Activated CD4-positive, alpha-beta memory T cell treated with anti-CD3 and anti-CD28 coated beads, Interleukin-2, amount 10 ng/mL, durations not matched to agents 7 days and 5 days (primary cell): ENCODE measurements at regions not wholly inside any gene's neighbourhood (a gene's known extent, or its start where the extent isn't known, plus 50 kb on each side); places are given as distances from the start of the nearest gene placed in this dataset.

ENCODE experiments used
- CTCF ChIA-PET: fragments of 350-600 bp; sonication (Branson Sonifier 250); formaldehyde crosslinking; loops from one replicate; lab custom pipeline; 2021; ENCODE audit warnings: antibody characterized with exemption, inconsistent platforms; lab: Charles Lee
- POLR2A ChIA-PET: fragments of 350-600 bp; sonication (Branson Sonifier 250); formaldehyde crosslinking; loops from one replicate; lab custom pipeline; 2021; ENCODE audit warnings: antibody characterized with exemption; lab: Charles Lee
- DNase-seq: peaks from one replicate; pipeline ENCODE4 v3.0.0-alpha.2; 2020
- H3K27ac Mint-ChIP-seq: one replicate; pipeline ENCODE4 v1.8.0; 2021; ENCODE audit warnings: mild to moderate bottlenecking, mixed read lengths
- H3K27me3 Mint-ChIP-seq: one replicate; pipeline ENCODE4 v1.8.0; 2021; ENCODE audit warnings: mixed read lengths
- H3K36me3 Mint-ChIP-seq: one replicate; pipeline ENCODE4 v1.8.0; 2021; ENCODE audit warnings: low read depth, mixed read lengths
- H3K4me1 Mint-ChIP-seq: one replicate; pipeline ENCODE4 v1.8.0; 2021; ENCODE audit warnings: mixed read lengths
- H3K4me3 Mint-ChIP-seq: one replicate; pipeline ENCODE4 v1.8.0; 2021; ENCODE audit warnings: mild to moderate bottlenecking, mixed read lengths
- H3K9me3 Mint-ChIP-seq: one replicate; pipeline ENCODE4 v1.8.0; 2021; ENCODE audit warnings: mixed read lengths

GRCh38 chr1:221098471-221099405 is 219.5 kb downstream of the HLX start:
- no peak for DNase-seq
- H3K27ac Mint-ChIP-seq, result no peak overlapping the region
- ChIA-PET POLR2A (no interaction called here), CTCF (no interaction called here)
- H3K36me3 Mint-ChIP-seq, result no peaks in the 10 kb centered on the region
- H3K9me3 Mint-ChIP-seq, result peaks cover 9% of the 10 kb centered on the region
- no peaks in the 10 kb centered on the region for H3K27me3 Mint-ChIP-seq
- H3K4me3 Mint-ChIP-seq, result no peak overlapping the region
- H3K4me1 Mint-ChIP-seq, result no peaks in the 10 kb centered on the region

- DNase-seq, result no peak
- H3K9me3 Mint-ChIP-seq, result peaks cover 9% of the 10 kb centered on the region
- no peak overlapping the region for H3K27ac Mint-ChIP-seq
- no peak overlapping the region for H3K4me3 Mint-ChIP-seq
- no peaks in the 10 kb centered on the region for H3K4me1 Mint-ChIP-seq
- no peaks in the 10 kb centered on the region for H3K36me3 Mint-ChIP-seq
- no peaks in the 10 kb centered on the region for H3K27me3 Mint-ChIP-seq
- ChIA-PET POLR2A (no interaction called here), CTCF (no interaction called here)
These were observed 220.7 kb downstream of the HLX start for GRCh38 chr1:221099747-221100595.

GRCh38 chr1:221100611-221101010 is 221.4 kb downstream of the HLX start:
- Mint-ChIP-seq H3K9me3 (peaks cover 9% of the 10 kb centered on the region), H3K27me3 (no peaks in the 10 kb centered on the region), H3K4me1 (no peaks in the 10 kb centered on the region), H3K4me3 (no peak overlapping the region), H3K36me3 (no peaks in the 10 kb centered on the region), H3K27ac (no peak overlapping the region)
- DNase-seq, result no peak
- ChIA-PET CTCF (no interaction called here), POLR2A (no interaction called here)

GRCh38 chr1:221101807-221102605 is 222.8 kb downstream of the HLX start:
- Mint-ChIP-seq H3K4me3 (no peak overlapping the region), H3K36me3 (no peaks in the 10 kb centered on the region), H3K9me3 (peaks cover 9% of the 10 kb centered on the region), H3K27me3 (no peaks in the 10 kb centered on the region), H3K27ac (no peak overlapping the region), H3K4me1 (no peaks in the 10 kb centered on the region)
- CTCF ChIA-PET, result no interaction called here
- POLR2A ChIA-PET, result no interaction called here
- DNase-seq, result no peak

- Mint-ChIP-seq H3K27me3 (no peaks in the 10 kb centered on the region), H3K9me3 (peaks cover 2% of the 10 kb centered on the region), H3K27ac (no peak overlapping the region), H3K36me3 (no peaks in the 10 kb centered on the region), H3K4me3 (no peak overlapping the region), H3K4me1 (no peaks in the 10 kb centered on the region)
- CTCF ChIA-PET, result no interaction called here
- DNase-seq, result no peak
- POLR2A ChIA-PET, result no interaction called here
These were observed 225.4 kb downstream of the HLX start for GRCh38 chr1:221104596-221104995.

DNA sequence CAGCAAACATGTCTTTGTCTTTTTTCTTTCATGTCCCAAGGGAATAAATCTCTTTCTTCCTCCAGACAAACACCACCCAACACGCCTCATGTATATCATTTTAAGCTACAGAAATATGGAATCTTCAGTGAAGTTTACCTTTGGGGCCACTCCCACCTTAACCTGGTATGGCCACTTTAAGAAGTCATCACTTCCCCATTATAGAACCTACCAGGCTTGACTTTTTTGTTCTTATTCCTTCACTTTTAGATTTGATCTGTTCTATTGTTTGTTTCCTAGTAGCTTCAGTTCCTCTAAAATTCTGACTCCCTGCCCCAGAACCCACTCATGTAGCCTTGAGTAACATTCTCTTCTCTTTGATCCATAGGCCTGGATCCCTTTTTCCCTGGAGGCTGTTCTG is 226.3 kb downstream of the HLX start:
- DNase-seq, result no peak
- CTCF ChIA-PET, result no interaction called here

GRCh38 chr1:221106616-221107015 is 227.4 kb downstream of the HLX start:
- POLR2A ChIA-PET, result no interaction called here
- no peak for DNase-seq

More for the DNA sequence above, 226.3 kb downstream of the HLX start:
- no peak overlapping the region for H3K4me3 Mint-ChIP-seq
- H3K27me3 Mint-ChIP-seq, result no peaks in the 10 kb centered on the region
- H3K36me3 Mint-ChIP-seq, result no peaks in the 10 kb centered on the region
- H3K27ac Mint-ChIP-seq, result no peak overlapping the region
- H3K4me1 Mint-ChIP-seq, result no peaks in the 10 kb centered on the region
- POLR2A ChIA-PET, result no interaction called here
- peaks cover 1% of the 10 kb centered on the region for H3K9me3 Mint-ChIP-seq

DNA sequence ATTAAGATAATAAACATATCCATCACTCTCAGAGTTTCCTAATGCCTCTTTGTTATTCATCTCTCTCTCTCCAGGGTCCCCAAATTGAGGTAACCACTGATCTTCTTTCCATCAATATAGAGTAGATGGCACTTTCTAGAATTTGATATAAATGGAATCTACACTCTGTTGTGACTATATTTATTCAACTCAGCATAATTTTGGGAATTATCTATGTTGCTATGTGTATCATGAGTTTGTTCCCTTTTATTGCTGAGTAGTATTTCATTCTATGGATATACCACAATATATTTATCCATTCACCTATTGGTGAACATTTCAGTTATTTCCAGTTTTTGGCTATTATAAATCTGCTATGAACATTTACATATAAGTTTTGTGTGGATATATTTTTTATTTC is 230.7 kb downstream of the HLX start:
- Mint-ChIP-seq H3K9me3 (no peaks in the 10 kb centered on the region), H3K4me3 (no peak overlapping the region), H3K27ac (no peak overlapping the region), H3K36me3 (no peaks in the 10 kb centered on the region), H3K27me3 (no peaks in the 10 kb centered on the region), H3K4me1 (no peaks in the 10 kb centered on the region)
- ChIA-PET POLR2A (no interaction called here), CTCF (no interaction called here)
- no peak for DNase-seq

More at GRCh38 chr1:221106616-221107015, 227.4 kb downstream of the HLX start:
- H3K36me3 Mint-ChIP-seq, result no peaks in the 10 kb centered on the region
- H3K27ac Mint-ChIP-seq, result no peak overlapping the region
- no peaks in the 10 kb centered on the region for H3K4me1 Mint-ChIP-seq
- no peaks in the 10 kb centered on the region for H3K9me3 Mint-ChIP-seq
- H3K27me3 Mint-ChIP-seq, result no peaks in the 10 kb centered on the region
- no peak overlapping the region for H3K4me3 Mint-ChIP-seq
- CTCF ChIA-PET, result no interaction called here

- ChIA-PET POLR2A (no interaction called here), CTCF (no interaction called here)
- H3K9me3 Mint-ChIP-seq, result no peaks in the 10 kb centered on the region
- H3K4me3 Mint-ChIP-seq, result no peak overlapping the region
- H3K27ac Mint-ChIP-seq, result no peak overlapping the region
- no peaks in the 10 kb centered on the region for H3K36me3 Mint-ChIP-seq
- no peaks in the 10 kb centered on the region for H3K4me1 Mint-ChIP-seq
- no peaks in the 10 kb centered on the region for H3K27me3 Mint-ChIP-seq
- DNase-seq, result no peak
These were observed 237.9 kb downstream of the HLX start for GRCh38 chr1:221117133-221117532.

- DNase-seq, result no peak
- CTCF ChIA-PET, result no interaction called here
- Mint-ChIP-seq H3K4me1 (no peaks in the 10 kb centered on the region), H3K27me3 (no peaks in the 10 kb centered on the region), H3K9me3 (no peaks in the 10 kb centered on the region), H3K4me3 (no peak overlapping the region), H3K27ac (no peak overlapping the region), H3K36me3 (no peaks in the 10 kb centered on the region)
- POLR2A ChIA-PET, result no interaction called here
These were observed 238.3 kb downstream of the HLX start for GRCh38 chr1:221117548-221117951.

GRCh38 chr1:221118176-221118937 is 239.1 kb downstream of the HLX start:
- DNase-seq, result no peak
- no peak overlapping the region for H3K27ac Mint-ChIP-seq
- no peaks in the 10 kb centered on the region for H3K9me3 Mint-ChIP-seq
- CTCF ChIA-PET, result no interaction called here
- H3K4me3 Mint-ChIP-seq, result no peak overlapping the region
- H3K27me3 Mint-ChIP-seq, result no peaks in the 10 kb centered on the region
- H3K36me3 Mint-ChIP-seq, result no peaks in the 10 kb centered on the region
- POLR2A ChIA-PET, result no interaction called here
- no peaks in the 10 kb centered on the region for H3K4me1 Mint-ChIP-seq

GRCh38 chr1:221118938-221119320 is 239.7 kb downstream of the HLX start:
- no peak for DNase-seq
- ChIA-PET POLR2A (no interaction called here), CTCF (no interaction called here)
- H3K4me3 Mint-ChIP-seq, result no peak overlapping the region
- no peak overlapping the region for H3K27ac Mint-ChIP-seq
- H3K36me3 Mint-ChIP-seq, result no peaks in the 10 kb centered on the region
- H3K9me3 Mint-ChIP-seq, result no peaks in the 10 kb centered on the region
- H3K27me3 Mint-ChIP-seq, result no peaks in the 10 kb centered on the region
- no peaks in the 10 kb centered on the region for H3K4me1 Mint-ChIP-seq
